HG03460 (cell line): ENCODE measurements at regions not wholly inside any gene's neighbourhood (a gene's known extent, or its start where the extent isn't known, plus 50 kb on each side); places are given as distances from the start of the nearest gene placed in this dataset.

Experiments
- ATAC-seq: cut with Tn5 transposase; IDR thresholded peaks from one replicate; pipeline ENCODE4 v1.9.1; 2021; ENCODE audit not compliant: unreplicated experiment

GRCh38 chr4:156019246-156019645 lies 65.6 kb upstream of the CTSO start:
- no peak for ATAC-seq

DNA sequence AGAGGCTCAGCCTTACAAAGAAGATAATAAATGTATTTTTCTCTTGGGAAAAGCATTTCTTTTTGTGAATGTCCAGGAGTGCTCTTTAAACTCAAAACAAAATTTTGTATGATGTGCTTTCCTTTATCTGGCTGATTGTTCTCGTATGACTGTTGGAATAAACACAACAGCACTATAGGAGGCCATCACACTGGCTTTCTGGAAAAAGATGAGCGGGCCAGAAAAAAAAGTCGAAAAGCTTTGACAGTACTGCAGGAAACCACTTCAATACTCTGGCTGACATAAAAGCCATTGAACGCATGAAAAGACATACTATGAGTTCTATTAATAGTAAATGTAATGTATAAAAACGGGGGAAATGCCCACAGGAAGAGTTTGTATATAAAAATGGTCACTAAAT lies 64.7 kb upstream of the CTSO start:
- no peak for ATAC-seq

DNA sequence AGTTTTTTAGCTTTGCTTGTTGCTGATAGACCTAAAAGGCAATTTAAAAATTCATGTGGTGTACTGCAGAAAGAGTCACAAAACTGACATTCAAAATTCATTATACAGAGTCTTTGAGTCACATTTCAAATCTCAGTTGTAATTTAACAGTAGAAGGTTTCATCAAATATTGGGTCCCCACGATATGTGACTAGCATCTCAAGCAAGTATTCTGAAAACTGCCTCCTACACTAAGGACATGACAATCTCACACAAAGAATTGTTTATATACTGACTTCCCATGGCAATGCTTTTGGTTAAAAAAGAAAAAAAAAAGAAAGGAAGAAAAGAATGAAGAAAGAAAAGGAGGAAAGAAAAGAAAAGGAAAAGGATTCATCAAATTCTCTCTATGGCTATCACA lies 62.1 kb upstream of the CTSO start:
- no peak for ATAC-seq

- no peak for ATAC-seq
Measured at GRCh38 chr4:156006192-156006591, 52.5 kb upstream of the CTSO start.
